Ishikawa (cell line): ENCODE measurements at regions not wholly inside any gene's neighbourhood (a gene's known extent, or its start where the extent isn't known, plus 50 kb on each side); places are given as distances from the start of the nearest gene placed in this dataset.

Experiments used
- CEBPB ChIP-seq: IDR thresholded peaks from 2 replicates; pipeline ENCODE4 v1.6.1; 2012
- CREB1 ChIP-seq: IDR thresholded peaks from 2 replicates; pipeline ENCODE4 v1.6.1; 2012; ENCODE audit warnings: low read depth
- EGR1 ChIP-seq: IDR thresholded peaks from 2 replicates; pipeline ENCODE4 v1.6.1; 2012
- EP300 ChIP-seq: IDR thresholded peaks from 2 replicates; pipeline ENCODE4 v1.6.1; 2012; ENCODE audit warnings: borderline replicate concordance
- FOXM1 ChIP-seq: IDR thresholded peaks from 2 replicates; pipeline ENCODE4 v1.6.1; 2012; ENCODE audit warnings: low read depth, borderline replicate concordance
- NFIC ChIP-seq: IDR thresholded peaks from 2 replicates; pipeline ENCODE4 v1.6.1; 2012
- RAD21 ChIP-seq: IDR thresholded peaks from 2 replicates; pipeline ENCODE4 v1.6.1; 2012; ENCODE audit warnings: low read depth
- TAF1 ChIP-seq: IDR thresholded peaks from 2 replicates; pipeline ENCODE4 v1.6.1; 2012; ENCODE audit warnings: low read depth, mild to moderate bottlenecking
- TCF12 ChIP-seq: IDR thresholded peaks from 2 replicates; pipeline ENCODE4 v1.6.1; 2012; ENCODE audit warnings: low read depth
- TEAD4 ChIP-seq: IDR thresholded peaks from 2 replicates; pipeline ENCODE4 v1.6.1; 2012
- YY1 ChIP-seq: IDR thresholded peaks from 2 replicates; pipeline ENCODE4 v1.6.1; 2012; ENCODE audit warnings: low read depth
- ZBTB7A ChIP-seq: IDR thresholded peaks from 2 replicates; pipeline ENCODE4 v1.6.1; 2012; ENCODE audit warnings: low read depth
- TF ChIP-seq, protein P1 (sequence below): IDR thresholded peaks from 2 replicates; pipeline ENCODE4 v1.6.1; 2012
- TF ChIP-seq, protein P2 (sequence below): IDR thresholded peaks from 2 replicates; pipeline ENCODE4 v1.6.1; 2012; ENCODE audit warnings: low read depth, mild to moderate bottlenecking
- TF ChIP-seq, protein P3 (sequence below): IDR thresholded peaks from 2 replicates; pipeline ENCODE4 v1.6.1; 2012

DNA sequence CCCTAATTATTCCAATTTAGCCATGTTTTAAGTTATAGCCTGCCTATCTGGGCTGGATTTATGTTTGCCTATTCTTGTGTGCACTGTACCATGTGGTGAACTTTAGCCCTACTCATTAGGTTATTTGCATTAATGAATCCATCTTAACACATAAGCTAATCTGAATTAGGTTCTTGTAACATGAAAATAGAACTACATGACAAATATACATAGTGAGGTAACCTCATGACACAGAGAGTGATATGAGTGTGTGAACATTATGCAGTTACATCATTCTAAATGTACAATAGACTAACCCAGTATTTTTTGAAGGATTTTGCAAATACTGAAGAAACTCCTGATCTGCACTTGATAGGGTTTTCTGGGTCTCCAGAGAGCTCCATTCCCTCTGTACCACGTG lies 733.7 kb upstream of the CITED2 start:
- TF ChIP-seq TCF12 (no peak), TEAD4 (no peak), CREB1 (no peak), CEBPB (no peak)
- TF ChIP-seq, protein P1, sequence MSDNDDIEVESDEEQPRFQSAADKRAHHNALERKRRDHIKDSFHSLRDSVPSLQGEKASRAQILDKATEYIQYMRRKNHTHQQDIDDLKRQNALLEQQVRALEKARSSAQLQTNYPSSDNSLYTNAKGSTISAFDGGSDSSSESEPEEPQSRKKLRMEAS = no peak
- TF ChIP-seq, protein P2, sequence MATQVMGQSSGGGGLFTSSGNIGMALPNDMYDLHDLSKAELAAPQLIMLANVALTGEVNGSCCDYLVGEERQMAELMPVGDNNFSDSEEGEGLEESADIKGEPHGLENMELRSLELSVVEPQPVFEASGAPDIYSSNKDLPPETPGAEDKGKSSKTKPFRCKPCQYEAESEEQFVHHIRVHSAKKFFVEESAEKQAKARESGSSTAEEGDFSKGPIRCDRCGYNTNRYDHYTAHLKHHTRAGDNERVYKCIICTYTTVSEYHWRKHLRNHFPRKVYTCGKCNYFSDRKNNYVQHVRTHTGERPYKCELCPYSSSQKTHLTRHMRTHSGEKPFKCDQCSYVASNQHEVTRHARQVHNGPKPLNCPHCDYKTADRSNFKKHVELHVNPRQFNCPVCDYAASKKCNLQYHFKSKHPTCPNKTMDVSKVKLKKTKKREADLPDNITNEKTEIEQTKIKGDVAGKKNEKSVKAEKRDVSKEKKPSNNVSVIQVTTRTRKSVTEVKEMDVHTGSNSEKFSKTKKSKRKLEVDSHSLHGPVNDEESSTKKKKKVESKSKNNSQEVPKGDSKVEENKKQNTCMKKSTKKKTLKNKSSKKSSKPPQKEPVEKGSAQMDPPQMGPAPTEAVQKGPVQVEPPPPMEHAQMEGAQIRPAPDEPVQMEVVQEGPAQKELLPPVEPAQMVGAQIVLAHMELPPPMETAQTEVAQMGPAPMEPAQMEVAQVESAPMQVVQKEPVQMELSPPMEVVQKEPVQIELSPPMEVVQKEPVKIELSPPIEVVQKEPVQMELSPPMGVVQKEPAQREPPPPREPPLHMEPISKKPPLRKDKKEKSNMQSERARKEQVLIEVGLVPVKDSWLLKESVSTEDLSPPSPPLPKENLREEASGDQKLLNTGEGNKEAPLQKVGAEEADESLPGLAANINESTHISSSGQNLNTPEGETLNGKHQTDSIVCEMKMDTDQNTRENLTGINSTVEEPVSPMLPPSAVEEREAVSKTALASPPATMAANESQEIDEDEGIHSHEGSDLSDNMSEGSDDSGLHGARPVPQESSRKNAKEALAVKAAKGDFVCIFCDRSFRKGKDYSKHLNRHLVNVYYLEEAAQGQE = no peak

GRCh38 chr6:140107216-140107615 lies 732.8 kb upstream of the CITED2 start:
- TF ChIP-seq TCF12 (no peak), YY1 (no peak), RAD21 (no peak), FOXM1 (no peak), CREB1 (no peak), NFIC (no peak)
- TF ChIP-seq, protein P1 = no peak
- TF ChIP-seq, protein P3, sequence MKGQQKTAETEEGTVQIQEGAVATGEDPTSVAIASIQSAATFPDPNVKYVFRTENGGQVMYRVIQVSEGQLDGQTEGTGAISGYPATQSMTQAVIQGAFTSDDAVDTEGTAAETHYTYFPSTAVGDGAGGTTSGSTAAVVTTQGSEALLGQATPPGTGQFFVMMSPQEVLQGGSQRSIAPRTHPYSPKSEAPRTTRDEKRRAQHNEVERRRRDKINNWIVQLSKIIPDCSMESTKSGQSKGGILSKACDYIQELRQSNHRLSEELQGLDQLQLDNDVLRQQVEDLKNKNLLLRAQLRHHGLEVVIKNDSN = no peak

DNA sequence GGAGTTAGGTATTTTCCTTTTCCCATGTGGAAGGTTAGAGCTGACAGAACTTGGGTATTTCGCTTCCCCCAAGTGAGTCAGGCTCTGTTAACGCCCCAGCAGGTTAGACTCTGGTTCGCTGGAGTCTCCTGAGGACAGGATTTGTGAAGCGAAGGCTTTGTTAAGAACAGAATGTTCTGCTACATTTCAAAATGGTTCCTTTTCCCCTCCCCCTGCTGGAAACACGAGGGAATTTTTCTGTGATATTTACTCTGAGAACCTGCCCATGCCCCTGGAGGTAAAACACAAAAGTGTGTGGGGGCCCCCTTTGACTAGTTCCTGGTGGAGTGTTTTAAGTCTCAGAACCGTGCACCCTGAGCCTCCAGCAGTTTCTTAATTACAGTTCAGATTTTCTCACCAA lies 731.4 kb upstream of the CITED2 start:
- TF ChIP-seq RAD21 (no peak), YY1 (no peak), TAF1 (no peak), TCF12 (no peak), FOXM1 (no peak), CEBPB (no peak), CREB1 (no peak), TEAD4 (no peak), EGR1 (no peak), NFIC (no peak), EP300 (no peak), ZBTB7A (no peak)
- TF ChIP-seq, protein P2 = no peak
- TF ChIP-seq, protein P3 = no peak
- TF ChIP-seq, protein P1 = no peak

DNA sequence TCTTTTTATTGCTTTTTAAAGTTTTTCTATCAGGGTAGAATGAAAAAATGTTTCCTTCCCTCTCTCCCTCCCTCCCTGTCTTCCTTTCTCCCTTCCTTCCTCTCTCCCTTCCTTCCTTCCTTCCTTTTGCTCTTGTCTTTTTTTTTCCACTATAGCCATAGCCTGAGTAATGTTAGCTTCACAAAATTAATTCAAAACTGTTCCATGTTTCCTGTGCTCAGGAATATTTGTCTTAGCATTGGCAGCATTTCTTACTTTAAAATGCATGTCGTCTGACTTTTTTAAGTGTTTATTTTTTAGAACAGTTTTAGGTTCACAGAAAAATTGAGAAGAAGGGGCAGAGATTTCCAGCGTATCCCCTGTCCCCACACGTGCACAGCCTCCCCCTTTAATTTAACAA lies 730.8 kb upstream of the CITED2 start:
- TF ChIP-seq NFIC (no peak), EGR1 (no peak), TCF12 (no peak), YY1 (no peak)

- no peak for TF ChIP-seq YY1
- TF ChIP-seq, protein P3 = no peak
- no peak for TF ChIP-seq FOXM1
- TF ChIP-seq TAF1 = no peak
- no peak for TF ChIP-seq EP300
- TF ChIP-seq CREB1 = no peak
- TF ChIP-seq TEAD4 = no peak
- TF ChIP-seq TCF12 = no peak
- no peak for TF ChIP-seq EGR1
- TF ChIP-seq RAD21 = no peak
- no peak for TF ChIP-seq NFIC
- TF ChIP-seq, protein P2 = no peak
- no peak for TF ChIP-seq ZBTB7A
- no peak for TF ChIP-seq CEBPB
- TF ChIP-seq, protein P1 = no peak
These were observed 727.4 kb upstream of the CITED2 start for GRCh38 chr6:140101818-140102217.
